ENCODE measurements at regions not wholly inside any gene's neighbourhood (a gene's known extent, or its start where the extent isn't known, plus 50 kb on each side); places are given as distances from the start of the nearest gene placed in this dataset.

DNA sequence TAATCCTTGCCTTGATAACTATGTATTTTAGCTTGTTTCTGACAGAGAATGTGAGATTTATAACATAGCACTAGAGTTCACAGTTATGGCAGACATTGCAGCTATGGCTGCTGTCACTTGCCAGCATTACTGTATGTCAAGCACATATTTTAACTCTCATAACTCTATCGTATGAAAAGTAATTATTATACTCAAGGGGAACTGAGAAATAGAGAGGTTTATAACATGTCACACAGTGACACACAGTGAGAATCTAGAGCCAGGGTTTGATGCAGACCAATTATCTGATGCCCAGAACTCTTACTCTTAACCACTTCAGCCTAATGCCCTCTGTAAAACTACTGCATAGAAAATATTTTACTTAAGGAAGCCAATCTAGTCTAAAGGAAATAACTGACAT lies 1012.4 kb downstream of the GRIK2 start:
- no peaks in the 10 kb centered on the region for H3K79me2 ChIP-seq (ENCODE audit: low read length)
- H2AFZ ChIP-seq (ENCODE audit: low read length), result no peak overlapping the region
- no peak overlapping the region for H3K27ac ChIP-seq (ENCODE audit: low read length)
- no peak overlapping the region for H3K4me2 ChIP-seq (ENCODE audit: low read length)
- ChIA-PET POLR2A (ENCODE audit: unreplicated experiment) (no interaction called here), CTCF (no interaction called here)
- H3K4me3 ChIP-seq (ENCODE audit: low read length), result no peak overlapping the region
- no peaks in the 10 kb centered on the region for H3K9me3 ChIP-seq (ENCODE audit: low read length)
- H3K4me1 ChIP-seq (ENCODE audit: insufficient read depth, low read length), result no peaks in the 10 kb centered on the region
- H3K27me3 ChIP-seq (ENCODE audit: low read length), result no peaks in the 10 kb centered on the region
- no peaks in the 10 kb centered on the region for H3K9me2 ChIP-seq (replicated peaks; ENCODE audit: low read length)
- ATAC-seq (no peak), DNase-seq (no peak)
- intact Hi-C loops (cut with micrococcal nuclease), result no loop called here
- no peaks in the 10 kb centered on the region for H3F3A ChIP-seq (ENCODE audit: low read length, unreplicated experiment)
- TF ChIP-seq EZH2 (IDR thresholded peaks at IDR 0.05; ENCODE audit: low read length, unreplicated experiment) (no peak), EZH2phosphoT487 (IDR thresholded peaks at IDR 0.05; ENCODE audit: borderline replicate concordance, low read length) (no peak)
- TF ChIP-seq, protein P1, sequence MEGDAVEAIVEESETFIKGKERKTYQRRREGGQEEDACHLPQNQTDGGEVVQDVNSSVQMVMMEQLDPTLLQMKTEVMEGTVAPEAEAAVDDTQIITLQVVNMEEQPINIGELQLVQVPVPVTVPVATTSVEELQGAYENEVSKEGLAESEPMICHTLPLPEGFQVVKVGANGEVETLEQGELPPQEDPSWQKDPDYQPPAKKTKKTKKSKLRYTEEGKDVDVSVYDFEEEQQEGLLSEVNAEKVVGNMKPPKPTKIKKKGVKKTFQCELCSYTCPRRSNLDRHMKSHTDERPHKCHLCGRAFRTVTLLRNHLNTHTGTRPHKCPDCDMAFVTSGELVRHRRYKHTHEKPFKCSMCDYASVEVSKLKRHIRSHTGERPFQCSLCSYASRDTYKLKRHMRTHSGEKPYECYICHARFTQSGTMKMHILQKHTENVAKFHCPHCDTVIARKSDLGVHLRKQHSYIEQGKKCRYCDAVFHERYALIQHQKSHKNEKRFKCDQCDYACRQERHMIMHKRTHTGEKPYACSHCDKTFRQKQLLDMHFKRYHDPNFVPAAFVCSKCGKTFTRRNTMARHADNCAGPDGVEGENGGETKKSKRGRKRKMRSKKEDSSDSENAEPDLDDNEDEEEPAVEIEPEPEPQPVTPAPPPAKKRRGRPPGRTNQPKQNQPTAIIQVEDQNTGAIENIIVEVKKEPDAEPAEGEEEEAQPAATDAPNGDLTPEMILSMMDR (conservative IDR thresholded peaks at IDR 0.05; ENCODE audit: low read depth, low read length), result no peak
- H3K36me3 ChIP-seq (ENCODE audit: low read depth, low read length), result no peaks in the 10 kb centered on the region
- H4K20me1 ChIP-seq (ENCODE audit: low read length), result no peaks in the 10 kb centered on the region
- H3K9ac ChIP-seq (ENCODE audit: low read length), result no peak overlapping the region
- BruUV-seq (replicated peaks), result no TSS peak

DNA sequence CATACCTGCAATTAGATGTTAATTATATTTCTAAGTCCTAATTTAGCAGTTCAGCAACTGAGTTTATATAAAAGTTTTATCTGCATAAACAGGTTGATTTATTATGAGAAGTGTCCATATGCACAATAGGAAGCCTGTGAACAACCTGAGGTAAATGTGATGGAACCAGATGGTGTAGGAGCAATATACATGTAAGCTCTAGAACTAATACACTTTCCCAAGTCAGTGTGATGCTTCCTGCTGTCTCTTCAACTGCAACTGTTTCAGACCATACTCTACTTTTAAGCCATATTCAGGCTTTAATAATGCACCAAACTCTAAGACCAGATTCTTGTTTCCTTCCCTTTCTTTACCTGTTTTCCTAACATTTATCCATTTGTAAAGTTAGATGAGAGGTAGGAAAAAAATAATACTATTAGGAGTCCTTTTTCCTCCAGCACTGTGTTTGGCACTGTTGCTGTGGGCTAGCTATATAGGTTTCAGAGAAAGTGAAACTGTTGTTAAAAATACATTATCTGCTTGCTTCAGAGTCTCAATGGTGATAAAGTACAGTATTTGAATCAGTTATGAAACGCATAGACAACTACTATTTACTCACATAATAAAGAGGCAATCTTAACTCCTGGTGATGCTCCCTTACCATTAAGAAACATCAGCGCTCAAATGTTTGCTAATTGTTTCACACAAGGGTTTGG lies 1009.3 kb downstream of the GRIK2 start:
- intact Hi-C loops (cut with micrococcal nuclease), result no loop called here
- Histone ChIP-seq H3K9me3 (ENCODE audit: low read length) (no peaks in the 10 kb centered on the region), H3K27me3 (ENCODE audit: low read length) (no peaks in the 10 kb centered on the region), H3K27ac (ENCODE audit: low read length) (no peak overlapping the region), H2AFZ (ENCODE audit: low read length) (no peak overlapping the region), H3K9me2 (replicated peaks; ENCODE audit: low read length) (no peaks in the 10 kb centered on the region), H4K20me1 (ENCODE audit: low read length) (no peaks in the 10 kb centered on the region), H3F3A (ENCODE audit: low read length, unreplicated experiment) (no peaks in the 10 kb centered on the region), H3K36me3 (ENCODE audit: low read depth, low read length) (no peaks in the 10 kb centered on the region), H3K4me3 (ENCODE audit: low read length) (no peak overlapping the region), H3K4me1 (ENCODE audit: insufficient read depth, low read length) (no peaks in the 10 kb centered on the region), H3K4me2 (ENCODE audit: low read length) (no peak overlapping the region), H3K9ac (ENCODE audit: low read length) (no peak overlapping the region), H3K79me2 (ENCODE audit: low read length) (no peaks in the 10 kb centered on the region)
- CTCF ChIA-PET, result no interaction called here
- BruUV-seq (replicated peaks), result no TSS peak
- DNase-seq, result no peak
- TF ChIP-seq, protein P1 (conservative IDR thresholded peaks at IDR 0.05; ENCODE audit: low read depth, low read length), result no peak
- TF ChIP-seq EZH2 (IDR thresholded peaks at IDR 0.05; ENCODE audit: low read length, unreplicated experiment) (no peak), EZH2phosphoT487 (IDR thresholded peaks at IDR 0.05; ENCODE audit: borderline replicate concordance, low read length) (no peak)
- POLR2A ChIA-PET (ENCODE audit: unreplicated experiment), result no interaction called here
- no peak for ATAC-seq

DNA sequence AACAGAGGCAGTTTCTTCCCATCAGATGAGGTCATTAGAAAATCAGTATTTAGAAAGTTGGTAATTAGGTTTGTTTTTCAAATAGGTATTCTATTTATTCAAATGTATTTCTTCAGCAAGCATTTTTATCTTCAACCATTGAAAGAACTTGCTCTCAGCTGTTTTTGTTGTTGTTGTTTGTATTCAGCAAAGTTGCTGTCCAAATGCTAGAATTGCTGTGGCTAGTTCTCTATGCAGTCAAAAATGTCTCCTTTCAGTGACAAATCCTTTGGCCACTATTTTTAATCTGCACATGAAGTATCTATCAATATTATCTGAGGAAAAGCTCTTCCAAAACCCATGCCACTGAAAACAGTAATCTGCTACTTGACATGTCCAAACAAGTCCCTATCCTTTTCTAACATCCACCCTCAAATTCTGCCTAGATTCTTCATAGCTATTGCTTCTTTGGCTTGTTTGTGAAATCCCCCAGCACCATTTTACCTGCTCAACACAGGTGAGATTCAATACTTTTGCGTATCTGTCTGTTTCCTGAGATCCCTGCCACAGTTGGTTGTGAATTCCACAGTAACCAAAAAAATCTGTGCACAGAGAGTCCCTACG lies 1005.4 kb downstream of the GRIK2 start:
- CTCF ChIA-PET, result no interaction called here
- Histone ChIP-seq H2AFZ (ENCODE audit: low read length) (no peak overlapping the region), H3K27ac (ENCODE audit: low read length) (no peak overlapping the region), H3K9me3 (ENCODE audit: low read length) (no peaks in the 10 kb centered on the region), H3K4me1 (ENCODE audit: insufficient read depth, low read length) (no peaks in the 10 kb centered on the region), H3F3A (ENCODE audit: low read length, unreplicated experiment) (no peaks in the 10 kb centered on the region), H3K4me2 (ENCODE audit: low read length) (no peak overlapping the region), H4K20me1 (ENCODE audit: low read length) (no peaks in the 10 kb centered on the region), H3K9me2 (replicated peaks; ENCODE audit: low read length) (no peaks in the 10 kb centered on the region), H3K27me3 (ENCODE audit: low read length) (no peaks in the 10 kb centered on the region), H3K9ac (ENCODE audit: low read length) (no peak overlapping the region), H3K79me2 (ENCODE audit: low read length) (no peaks in the 10 kb centered on the region), H3K36me3 (ENCODE audit: low read depth, low read length) (no peaks in the 10 kb centered on the region), H3K4me3 (ENCODE audit: low read length) (no peak overlapping the region)
- TF ChIP-seq, protein P1 (conservative IDR thresholded peaks at IDR 0.05; ENCODE audit: low read depth, low read length), result no peak
- TF ChIP-seq EZH2phosphoT487 (IDR thresholded peaks at IDR 0.05; ENCODE audit: borderline replicate concordance, low read length), result no peak
- TF ChIP-seq EZH2 (IDR thresholded peaks at IDR 0.05; ENCODE audit: low read length, unreplicated experiment), result no peak
- no peak for ATAC-seq
- no peak for DNase-seq
- POLR2A ChIA-PET (ENCODE audit: unreplicated experiment), result no interaction called here
- BruUV-seq (replicated peaks), result no TSS peak
- intact Hi-C loops (cut with micrococcal nuclease), result no loop called here

All from PC-3 (cell line).